ENCODE measurements at regions not wholly inside any gene's neighbourhood (a gene's known extent, or its start where the extent isn't known, plus 50 kb on each side); places are given as distances from the start of the nearest gene placed in this dataset.

DNA sequence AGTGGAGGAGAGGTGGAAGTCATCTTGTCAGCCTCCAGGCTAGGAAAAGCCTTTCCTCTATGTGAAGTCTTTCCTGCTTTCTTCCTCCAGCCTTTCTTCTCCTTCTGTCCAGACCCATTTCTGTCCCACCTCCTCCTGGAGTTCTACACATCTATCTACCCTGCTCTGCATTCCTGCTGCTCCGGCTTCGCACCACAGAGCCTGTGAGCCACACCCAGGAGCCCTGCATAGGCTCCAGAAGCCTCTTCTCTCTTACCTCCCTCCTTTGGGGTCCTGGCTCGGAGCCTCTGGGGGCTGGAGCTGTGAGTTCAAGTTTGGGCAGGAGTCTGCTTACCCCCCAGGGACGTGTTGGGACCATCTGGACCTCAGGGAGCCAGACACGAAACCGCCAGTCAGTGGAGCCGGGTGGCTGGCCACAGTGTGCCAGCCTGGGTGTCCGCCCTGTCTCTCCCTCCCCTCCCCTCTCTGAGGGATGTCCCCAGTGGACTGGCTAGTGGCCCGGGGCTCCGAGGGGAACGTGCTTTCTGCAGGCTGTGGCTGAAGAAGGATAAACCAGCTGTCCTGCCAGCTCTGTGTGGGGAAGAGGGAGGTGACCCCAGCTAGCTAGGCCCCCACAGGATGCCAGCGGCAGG, 99.2 kb downstream of the VEGFA start:
- DNase-seq (ENCODE audit: low spot score), result no peak

DNA sequence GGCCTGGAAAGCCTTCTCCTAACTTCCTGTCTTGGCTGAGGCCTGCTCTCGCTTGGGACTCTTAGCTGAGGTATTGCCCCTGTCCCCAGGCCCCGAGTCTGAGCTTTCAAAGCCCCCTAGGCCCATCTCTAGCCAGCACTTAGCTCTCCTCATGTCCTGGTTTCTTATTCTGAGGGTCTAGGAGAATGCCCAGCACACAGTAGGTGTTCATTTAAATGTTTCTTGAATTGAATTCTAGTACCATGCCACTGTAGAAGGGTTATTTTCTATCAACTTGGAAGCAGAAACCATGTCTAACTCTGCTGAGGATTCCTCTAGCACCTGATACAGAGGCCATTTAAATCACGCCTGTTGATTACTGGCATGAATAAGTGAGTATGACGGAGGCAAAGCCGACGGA, 98.5 kb downstream of the VEGFA start:
- no peak for DNase-seq (ENCODE audit: low spot score)

DNA sequence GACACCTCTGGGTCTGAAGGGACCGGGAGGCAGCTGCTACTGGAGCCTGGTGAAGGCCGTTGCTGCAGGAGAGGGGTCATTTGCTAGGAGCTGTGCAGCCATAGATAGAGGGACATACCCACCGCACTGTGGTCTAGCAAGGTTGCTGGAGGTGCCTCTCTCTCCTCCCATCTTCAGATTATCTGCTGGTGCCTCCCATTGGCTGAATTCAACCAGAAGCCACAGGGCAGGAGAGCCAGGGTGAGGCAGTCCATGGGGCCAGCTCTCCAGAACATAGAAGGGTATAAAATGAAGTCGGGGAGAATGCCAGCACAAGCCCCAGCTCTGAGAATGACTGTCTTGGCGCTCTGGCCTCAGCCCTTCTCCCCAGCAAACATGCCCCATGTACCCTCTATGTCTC, 98.0 kb downstream of the VEGFA start:
- no peak for DNase-seq (ENCODE audit: low spot score)

DNA sequence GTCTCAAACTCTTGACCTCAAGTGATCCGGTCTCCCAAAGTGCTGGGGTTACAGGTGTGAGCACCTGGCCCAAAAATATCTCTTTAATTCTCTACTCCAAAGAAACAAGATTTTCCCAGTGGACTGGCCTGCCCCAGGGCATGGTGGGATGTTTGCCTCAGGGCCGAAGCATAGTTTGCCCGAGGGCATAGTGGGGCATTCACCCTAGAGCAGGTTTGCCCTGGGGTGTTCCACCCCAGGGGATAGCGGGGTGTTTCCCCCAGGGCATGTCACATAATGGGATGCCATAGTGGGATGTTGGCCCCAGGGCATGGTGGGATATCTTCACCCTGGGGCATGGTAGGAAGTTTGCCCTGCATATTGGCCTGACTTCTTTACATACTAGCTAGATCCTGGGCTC, 97.2 kb downstream of the VEGFA start:
- no peak for DNase-seq (ENCODE audit: low spot score)

DNA sequence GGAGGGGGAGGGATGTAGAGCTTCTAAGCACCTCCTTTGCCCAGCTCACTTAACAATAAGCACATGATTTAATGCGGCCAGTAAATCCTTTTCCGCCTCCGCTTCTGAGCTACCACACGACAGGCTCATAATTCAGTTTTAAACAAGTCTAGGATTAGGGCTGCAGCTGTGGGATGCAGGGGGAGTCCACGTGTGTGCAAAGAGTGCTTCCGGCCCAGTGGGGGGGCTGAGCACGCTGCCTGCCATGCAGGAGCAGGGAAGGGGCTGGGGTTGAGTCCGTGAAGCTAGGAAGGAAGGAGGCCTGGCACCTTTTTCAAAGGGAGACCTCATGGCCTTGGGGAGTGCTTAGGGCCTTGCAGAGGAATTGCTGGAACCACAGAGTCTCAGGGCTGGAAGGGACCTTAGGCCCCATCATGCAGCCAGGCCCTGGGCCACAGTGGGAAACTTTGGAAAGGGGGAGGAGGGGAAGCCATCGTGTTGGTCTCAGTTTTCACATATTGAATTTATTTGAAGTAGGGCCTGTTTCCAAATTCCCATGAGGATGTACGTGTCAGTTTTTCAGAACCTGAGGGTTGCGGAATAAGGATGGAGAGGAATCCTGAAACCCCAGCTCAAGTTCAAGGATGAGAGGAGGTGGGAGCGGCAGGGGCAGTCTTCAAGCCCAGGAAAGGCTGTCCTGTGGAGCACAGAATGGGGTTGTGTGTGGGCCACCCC, 96.1 kb downstream of the VEGFA start:
- DNase-seq (ENCODE audit: low spot score), result no peak

DNA sequence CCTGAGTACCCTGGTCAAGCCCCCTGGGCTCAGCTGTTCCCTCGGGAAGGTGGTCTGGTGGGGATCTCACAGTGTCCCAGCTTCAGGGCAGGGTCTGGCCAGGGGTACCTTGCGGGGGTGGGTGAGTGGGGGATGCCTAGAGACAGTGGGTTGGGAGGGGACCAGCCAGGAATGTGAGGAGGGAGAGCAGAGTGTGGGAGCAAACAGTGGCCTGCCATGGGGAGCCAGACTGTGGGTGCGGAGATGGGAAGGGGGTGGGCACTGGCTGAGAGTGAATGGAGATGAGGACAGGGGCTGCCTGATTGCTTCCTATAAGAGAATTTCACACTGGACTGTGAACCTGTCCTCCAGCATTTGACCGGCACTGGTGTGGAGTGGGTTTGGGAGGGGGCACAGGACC, 95.1 kb downstream of the VEGFA start:
- DNase-seq (ENCODE audit: low spot score), result no peak

DNA sequence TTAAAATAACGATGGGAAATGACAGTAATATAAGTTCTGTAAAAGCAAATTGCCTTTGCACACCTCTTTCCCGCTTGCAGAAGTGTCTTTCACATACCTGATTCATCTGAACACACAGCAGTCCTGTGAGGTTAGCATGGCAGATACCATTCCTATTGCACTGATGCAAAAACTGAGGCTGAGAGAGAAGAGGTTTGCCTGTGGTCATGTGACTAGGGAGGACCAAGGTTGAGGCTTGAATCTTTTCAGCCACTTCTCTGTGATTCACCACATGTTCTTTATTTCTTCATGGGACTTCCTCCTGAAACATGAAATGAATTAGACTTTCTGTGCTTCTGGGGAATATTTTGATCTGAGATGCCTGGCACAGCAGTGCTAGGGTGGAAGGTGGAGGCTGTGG, 92.9 kb downstream of the VEGFA start:
- no peak for DNase-seq (ENCODE audit: low spot score)

DNA sequence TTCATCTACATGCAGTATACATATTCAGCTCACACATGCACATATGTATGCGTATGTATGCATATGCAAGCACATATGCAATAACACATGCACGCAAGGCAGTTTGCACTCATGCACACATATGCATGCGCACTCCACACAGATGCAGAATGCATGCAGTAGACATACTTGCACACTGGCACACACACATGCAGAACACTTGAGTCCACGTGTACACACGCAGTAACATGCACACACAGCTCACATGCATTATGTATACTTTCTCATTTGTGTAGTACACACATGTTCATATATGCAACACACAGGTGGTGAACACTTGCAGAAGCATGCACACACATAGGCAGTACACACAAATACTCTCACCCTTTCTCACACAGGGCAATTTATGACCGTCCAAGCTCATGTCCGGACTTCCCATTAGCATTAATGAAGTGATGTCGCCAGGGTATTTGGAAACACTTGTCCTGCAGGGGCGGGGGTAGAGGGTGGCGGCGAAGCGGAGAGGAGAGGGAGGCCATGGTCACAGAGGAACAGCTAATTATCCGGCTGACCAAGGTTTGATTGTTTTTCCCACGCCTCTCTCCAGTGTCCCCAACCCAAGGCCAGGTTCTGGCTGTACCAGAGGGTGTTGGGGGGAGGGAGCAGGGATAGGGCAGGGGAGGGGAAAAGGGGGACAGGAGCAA, 91.3 kb downstream of the VEGFA start:
- no peak for DNase-seq (ENCODE audit: low spot score)

DNA sequence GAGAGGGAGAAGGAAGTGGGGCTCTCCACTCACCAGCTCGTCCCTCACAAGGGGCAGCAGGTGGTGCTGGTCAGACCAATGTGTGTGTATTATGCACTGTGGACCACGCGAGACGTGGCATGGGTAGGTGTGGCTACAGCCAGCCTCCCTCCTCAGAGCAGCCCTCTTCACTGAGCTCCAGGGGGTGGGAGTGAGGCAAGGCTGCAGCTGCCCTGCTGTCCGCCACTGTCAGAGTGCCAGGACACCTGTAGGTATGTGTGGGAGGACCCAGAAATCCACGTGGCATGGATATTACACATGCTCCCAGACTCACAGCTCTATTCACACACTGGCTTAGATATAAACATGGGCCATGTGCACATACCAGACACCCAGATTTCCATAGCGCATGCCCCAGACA, 90.3 kb downstream of the VEGFA start:
- DNase-seq (ENCODE audit: low spot score), result no peak

DNA sequence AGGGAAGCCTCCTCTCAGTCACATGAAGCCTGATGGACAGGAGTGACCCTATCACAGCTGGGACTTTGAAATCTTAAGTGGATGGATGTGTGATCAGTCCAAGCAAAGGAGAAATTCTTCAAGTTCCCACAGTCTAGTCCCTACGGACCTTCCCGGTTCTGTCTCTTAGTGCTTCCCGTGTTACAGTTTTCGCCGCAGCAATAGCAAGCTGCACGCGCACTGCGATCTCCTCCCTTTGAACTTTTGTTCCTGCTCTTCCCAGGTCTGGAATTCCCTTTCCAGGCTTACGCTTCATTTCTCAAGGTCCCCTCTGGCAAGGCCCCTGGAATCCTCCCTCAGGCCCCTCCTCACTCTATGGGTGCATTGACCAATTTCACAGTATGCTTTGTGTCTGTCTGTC, 89.2 kb downstream of the VEGFA start:
- DNase-seq (ENCODE audit: low spot score), result no peak

DNA sequence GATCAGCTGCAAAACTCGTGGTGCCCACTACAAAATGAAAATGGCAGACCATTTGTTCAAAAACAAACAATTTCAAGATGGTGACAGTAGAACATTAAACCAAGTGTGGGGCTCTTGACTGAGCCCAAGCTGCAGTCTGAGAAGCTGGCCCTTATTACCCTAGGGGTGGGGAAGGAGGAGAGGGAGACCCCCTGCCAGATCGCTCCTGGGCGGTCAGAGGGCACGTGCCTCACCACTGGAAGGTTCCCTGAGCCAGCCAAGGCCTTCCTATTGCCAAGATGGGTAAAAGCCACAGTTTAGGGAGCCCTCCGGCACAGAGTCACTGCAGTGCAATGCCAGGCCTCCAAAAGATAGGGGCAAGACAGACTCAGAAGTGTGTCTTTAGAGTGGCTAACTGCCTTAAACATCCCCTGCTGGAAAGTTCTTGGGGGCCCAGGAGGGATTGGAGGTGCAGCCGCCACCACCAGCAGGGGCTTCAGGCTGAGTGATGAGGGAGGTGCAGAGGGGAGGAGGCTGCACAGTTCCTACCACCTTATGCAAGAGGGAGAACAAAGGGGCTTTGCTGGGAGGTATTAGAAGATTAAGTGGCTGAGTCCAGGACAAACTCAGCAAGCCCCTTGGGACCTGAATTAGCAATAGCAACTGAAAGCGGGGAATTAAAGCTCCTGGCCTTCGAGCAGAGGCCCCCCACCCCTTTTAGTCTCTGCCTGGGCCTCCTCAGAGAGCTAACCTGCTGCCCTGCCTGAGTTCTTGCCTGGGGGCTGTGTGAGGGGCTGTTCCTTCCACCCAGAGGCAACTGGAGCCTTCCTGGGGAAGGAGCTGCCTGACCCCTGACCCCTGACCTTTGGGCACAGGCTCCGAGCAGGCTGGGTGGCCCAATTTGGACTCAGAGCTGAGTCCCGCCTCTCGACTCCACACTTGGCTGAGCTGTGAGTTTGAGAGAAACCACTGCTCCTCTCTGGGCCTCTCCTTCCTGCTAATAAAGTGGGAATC, 88.4 kb downstream of the VEGFA start:
- no peak for DNase-seq (ENCODE audit: low spot score)

DNA sequence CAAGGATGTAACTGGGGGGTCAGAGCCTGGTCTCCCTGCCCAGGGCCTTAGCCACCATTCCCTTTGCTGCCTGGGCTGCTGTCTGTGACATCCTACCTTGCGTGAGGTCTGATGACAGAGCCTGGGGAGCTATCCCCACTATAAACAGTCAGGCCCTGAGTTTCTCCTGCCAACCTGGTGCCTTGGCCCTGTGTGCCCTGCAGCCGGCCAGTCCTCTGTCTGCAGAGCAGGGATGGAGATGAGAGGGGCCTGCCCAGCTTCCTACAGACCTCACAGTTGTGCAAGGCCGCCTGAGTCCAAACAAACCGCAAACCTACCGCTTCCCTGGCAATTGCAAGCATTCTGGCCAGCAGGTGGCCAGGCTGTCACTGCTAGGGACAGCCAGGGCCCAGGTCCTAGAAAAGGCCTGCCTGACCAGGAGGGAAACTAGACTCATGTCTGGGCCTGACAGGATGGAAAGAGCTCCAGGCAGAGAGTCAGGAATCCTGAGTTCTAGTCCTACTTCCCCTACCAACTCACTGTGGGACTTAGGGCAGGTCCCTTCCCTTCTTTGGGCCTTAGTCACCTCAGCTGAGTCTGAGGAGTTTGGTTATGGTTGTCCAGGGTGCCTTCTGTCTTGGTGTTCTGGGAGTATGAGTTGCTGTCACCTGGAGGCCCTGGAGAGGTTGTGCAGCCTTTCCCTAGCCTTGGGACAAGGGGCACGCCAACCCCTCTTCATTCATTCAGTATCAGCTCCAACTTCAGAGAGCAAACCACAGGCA, 86.2 kb downstream of the VEGFA start:
- DNase-seq (ENCODE audit: low spot score), result no peak

DNA sequence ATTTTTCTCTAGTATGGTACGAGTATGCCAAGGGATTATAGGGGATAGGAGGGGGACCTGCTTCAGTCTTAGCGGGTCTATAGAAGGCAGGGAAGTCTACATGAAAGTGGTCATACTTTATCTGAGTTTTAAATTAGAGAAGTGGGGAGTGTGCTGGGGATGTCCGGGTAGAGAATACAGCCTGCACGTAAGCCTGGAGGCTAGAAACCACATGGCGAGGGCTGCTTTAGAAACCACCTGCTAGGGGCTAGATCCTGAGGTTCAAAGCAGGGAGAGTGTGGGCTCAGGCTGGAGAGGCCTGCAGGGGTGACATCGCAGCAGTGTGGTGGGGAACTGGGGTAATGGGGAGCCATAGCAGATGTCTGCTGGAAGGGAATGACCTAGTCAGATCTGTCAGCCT, 85.2 kb downstream of the VEGFA start:
- DNase-seq (ENCODE audit: low spot score), result no peak

DNA sequence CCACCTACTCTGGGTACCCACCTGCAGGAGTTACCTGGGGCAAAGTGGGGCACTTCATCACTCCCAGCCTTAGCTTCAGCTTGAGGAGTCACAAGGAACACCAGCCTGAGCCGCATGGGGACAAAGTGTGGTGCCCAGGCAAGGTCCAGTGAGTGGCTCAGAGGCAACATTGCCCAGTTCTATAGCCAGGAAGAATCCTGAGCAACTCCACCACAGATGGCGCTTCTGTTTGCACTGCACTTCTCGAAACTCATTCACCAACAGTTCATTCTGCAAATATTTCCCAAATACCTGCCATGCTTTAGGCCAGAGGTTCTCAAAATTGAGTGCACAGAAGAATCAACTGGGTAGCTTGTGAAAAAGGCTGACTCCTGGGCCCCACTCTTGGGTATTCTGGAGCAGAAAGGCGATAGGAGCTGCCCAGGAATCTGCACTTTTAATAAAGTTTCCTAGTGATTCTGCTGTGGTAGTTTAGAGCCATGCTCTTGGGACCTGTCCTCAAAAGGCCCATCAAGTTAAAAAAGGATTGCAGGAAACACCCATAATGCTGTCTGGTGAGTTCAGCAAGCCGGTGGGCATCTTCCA, 83.1 kb downstream of the VEGFA start:
- DNase-seq (ENCODE audit: low spot score), result no peak

DNA sequence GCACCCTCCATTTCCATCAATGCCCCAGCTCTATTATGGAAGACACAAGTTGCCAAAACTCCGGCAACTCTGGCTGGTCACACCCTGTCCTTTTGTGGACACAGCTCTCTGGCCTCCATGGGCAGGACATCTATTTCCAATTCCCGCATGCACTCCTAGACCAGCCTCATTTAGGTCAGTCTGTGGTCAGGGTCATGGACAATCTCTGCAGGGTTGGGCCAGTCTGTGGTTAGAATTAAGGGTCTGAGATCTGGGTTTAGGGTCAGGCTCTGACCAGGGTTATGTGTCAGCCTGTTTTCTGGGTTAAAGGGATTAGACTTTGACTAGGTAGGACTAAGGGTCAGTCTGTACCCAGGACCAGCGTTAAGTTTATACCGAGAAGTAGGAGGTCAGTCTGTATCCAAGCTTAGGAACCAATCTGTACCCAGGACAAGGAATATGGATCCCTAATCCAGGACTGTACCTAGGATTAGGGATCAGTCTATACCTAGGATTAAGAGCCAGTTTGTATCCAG, 82.4 kb downstream of the VEGFA start:
- DNase-seq (ENCODE audit: low spot score), result no peak

DNA sequence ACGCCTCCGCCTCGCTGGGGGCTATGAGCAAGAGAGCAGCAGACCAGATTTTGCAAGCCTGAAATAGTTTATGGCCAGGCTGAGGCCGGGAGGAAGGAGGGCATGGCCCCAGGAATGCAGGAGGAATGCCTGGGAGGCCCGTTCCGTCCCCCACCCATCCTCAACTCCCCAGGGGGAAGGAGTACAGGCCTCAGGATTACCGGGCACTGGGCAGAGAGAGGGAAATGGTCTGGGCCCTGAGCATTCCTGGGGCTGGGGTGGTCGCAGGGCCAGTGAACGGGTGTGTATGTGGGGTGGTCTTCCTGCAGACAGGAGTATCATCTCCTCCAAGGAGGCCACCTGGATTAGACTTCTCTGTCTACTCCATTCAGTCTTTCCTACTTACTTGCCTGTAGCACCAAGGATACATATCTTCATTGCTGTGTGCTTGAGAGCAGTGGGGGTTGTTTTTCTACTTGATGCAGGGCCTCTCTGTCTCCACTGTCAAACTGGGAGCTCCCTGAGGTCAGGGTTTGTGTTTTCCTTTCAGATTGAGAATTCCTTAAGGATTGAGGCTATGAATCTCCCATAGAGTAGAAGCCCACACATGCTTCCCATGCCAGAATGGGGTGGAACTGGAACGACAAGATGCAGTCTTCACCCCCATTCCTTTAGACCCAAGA, 81.3 kb downstream of the VEGFA start:
- DNase-seq (ENCODE audit: low spot score), result no peak

DNA sequence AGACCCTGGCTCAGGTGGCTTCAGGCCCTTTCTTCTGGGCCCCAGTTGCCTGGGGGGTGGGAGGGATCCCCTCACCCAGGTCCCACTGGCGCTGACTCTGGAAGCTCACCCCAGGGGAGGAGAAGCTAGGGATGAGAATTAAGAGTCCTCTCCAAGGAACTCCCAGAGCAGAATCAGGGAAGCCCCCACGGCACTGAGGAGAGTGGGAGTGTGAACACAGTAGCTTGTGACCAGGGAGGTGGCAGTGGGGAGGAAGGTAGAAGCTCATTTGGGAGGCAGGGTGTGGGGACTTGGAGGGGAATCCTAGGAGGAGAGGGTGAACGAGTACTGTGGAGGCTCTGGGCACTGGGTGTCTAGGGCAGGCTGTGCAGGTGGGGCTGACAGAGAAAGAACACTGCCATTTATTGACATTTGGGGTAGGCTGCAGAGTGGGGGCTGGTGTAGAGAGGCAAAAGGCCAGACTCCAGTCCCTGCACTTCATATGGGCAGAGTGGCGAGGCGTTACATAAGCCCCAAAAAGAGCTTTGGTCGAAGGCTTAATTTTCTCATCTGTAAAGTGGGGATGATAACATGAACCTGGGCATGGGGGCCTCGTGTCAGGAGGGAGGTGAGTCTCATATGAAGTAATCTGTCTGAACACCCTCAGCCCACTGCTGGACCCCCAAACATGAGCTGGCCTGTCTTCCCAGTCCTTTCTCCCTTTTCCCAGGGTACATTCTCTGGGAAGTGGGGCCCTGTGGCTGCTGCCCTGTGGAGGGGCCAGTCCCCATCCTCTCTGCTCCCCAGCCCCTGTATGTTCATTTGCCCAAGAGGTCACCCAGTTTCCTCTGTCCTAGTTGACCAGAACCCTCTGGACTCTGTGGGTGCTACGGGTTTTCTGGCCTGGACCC, 80.5 kb downstream of the VEGFA start:
- DNase-seq (ENCODE audit: low spot score), result no peak

DNA sequence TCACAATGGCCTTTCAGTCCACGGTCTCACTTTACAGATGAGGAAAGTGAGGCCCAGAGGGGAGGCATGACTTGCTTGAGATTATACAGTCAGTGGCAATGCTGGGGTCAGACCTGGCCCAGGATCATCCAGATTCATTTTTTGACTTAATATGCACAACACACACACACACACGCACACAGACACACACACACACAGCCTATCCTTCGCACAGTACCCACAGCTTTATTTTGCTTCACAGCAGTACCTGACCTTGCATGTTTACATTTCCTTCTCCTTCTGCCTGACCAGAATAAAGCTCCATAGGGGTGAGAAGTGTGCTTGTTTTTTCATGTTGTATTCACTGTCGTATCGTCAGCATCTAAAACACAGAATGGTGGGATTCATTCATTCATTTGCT, 79.8 kb downstream of the VEGFA start:
- DNase-seq (ENCODE audit: low spot score), result no peak

DNA sequence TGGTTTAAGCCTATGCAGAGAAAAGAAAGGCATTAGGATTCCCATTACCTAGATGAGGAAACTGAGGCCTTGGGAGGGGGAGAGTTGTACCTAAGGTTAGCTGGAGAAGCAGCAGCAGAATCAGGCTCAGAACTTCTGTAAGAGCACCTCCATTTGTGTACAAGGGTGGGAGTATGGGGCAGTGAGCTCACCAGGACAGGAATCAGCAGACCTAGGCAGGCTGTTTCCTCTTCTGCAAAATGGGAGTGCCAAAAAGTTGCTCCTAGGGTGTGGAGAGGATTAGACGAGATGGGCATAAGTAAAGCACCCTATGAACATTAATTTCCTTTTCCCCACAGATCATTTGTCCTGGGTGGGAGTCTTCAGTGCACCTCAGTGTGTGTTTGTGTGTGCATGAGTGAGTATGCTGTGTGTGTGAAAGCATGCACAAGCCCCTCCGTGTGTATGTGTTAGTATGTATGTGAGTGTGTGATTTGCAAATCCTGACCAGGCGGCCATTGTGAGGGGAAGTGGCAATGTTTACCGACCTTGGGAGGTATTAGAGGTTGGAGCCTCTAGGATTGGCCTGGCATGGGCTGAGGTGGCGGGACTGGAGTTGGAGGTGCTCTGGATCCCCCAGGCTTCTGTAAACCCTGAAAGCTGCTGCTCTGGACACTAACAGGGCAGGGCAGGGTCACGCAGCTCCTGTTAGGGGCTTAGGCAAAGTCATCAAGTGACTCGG, 78.8 kb downstream of the VEGFA start:
- DNase-seq (ENCODE audit: low spot score), result no peak

Measured in Ammon's horn (tissue), 1 donor.